HS-27A (cell line): ENCODE measurements at regions not wholly inside any gene's neighbourhood (a gene's known extent, or its start where the extent isn't known, plus 50 kb on each side); places are given as distances from the start of the nearest gene placed in this dataset.

Experiments
- DNase-seq: peaks from one replicate; pipeline ENCODE4 v3.0.0-alpha.2; 2012; ENCODE audit warnings: low read depth, missing footprints

DNA sequence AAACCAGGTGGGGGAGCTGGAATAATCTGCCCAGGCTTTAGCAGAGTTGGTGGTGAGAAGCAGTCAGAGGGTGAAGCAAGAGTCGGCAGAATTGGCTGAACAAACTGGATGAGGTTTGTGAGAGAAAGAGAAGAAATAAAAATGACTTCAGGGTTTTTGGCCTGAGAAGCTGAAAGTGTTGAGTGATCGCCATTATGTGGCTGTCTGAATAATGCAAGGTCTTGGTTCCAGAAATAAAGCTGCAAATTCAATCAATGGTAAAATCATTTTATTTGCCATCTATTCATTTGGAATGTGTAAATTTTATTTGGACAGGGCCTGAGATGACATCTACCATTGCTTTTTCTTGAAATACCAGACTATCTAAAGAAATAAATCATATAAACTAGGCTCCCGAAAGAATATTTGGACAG is 50.4 kb upstream of the DAB2 start:
- no peak for DNase-seq
